ENCODE measurements at regions not wholly inside any gene's neighbourhood (a gene's known extent, or its start where the extent isn't known, plus 50 kb on each side); places are given as distances from the start of the nearest gene placed in this dataset.

GRCh38 chr14:85762526-85762925 lies 232.6 kb downstream of the FLRT2 start:
- TF ChIP-seq MYC (IDR thresholded peaks at IDR 0.05; ENCODE audit: low read depth, low read length): no peak
- no peak for TF ChIP-seq POLR2A (IDR thresholded peaks at IDR 0.05; ENCODE audit: extremely low read depth, insufficient read length)

Measured in NB4 (cell line).